ENCODE measurements at regions not wholly inside any gene's neighbourhood (a gene's known extent, or its start where the extent isn't known, plus 50 kb on each side); places are given as distances from the start of the nearest gene placed in this dataset.

GRCh38 chr18:49690312-49690711 lies 123.0 kb downstream of the ACAA2 start:
- Histone ChIP-seq H4K5ac (ENCODE audit: insufficient read length, low read depth, low read length) (no peak overlapping the region), H2BK5ac (ENCODE audit: insufficient read length, low read length) (no peak overlapping the region), H4K91ac (ENCODE audit: insufficient read length, low read depth, low read length) (no peak overlapping the region), H3T11ph (ENCODE audit: low read length) (no peak overlapping the region), H3K4ac (ENCODE audit: low read depth, low read length) (no peak overlapping the region), H3K18ac (ENCODE audit: insufficient read length, low read depth, low read length) (no peak overlapping the region), H3K4me1 (ENCODE audit: insufficient read depth, low read length) (no peaks in the 10 kb centered on the region), H3K9ac (ENCODE audit: extremely low read depth, insufficient read length, low read length) (no peak overlapping the region), H3K79me2 (ENCODE audit: insufficient read depth, low read length) (no peaks in the 10 kb centered on the region), H3K79me1 (ENCODE audit: insufficient read depth, low read depth, low read length, poor library complexity, severe bottlenecking) (no peaks in the 10 kb centered on the region), H4K20me1 (ENCODE audit: control insufficient read depth, insufficient read depth, insufficient read length) (no peaks in the 10 kb centered on the region), H2AFZ (ENCODE audit: low read length) (no peak overlapping the region), H3K23me2 (ENCODE audit: insufficient read length, low read depth, low read length, poor library complexity, severe bottlenecking) (no peaks in the 10 kb centered on the region), H3K9me3 (ENCODE audit: control insufficient read depth, low read depth, low read length) (no peaks in the 10 kb centered on the region), H3K27me3 (ENCODE audit: insufficient read depth, low read length) (no peaks in the 10 kb centered on the region), H3K14ac (ENCODE audit: insufficient read depth, low read length) (no peak overlapping the region), H2BK20ac (ENCODE audit: low read depth, low read length, poor library complexity, severe bottlenecking) (no peak overlapping the region), H3K23ac (ENCODE audit: insufficient read length, low read depth, low read length) (no peak overlapping the region), H3K4me2 (ENCODE audit: insufficient read depth, insufficient read length, low read length) (no peak overlapping the region), H3K27ac (ENCODE audit: insufficient read length, low read depth, low read length) (no peak overlapping the region), H2BK12ac (ENCODE audit: insufficient read length, low read depth, low read length) (no peak overlapping the region), H2BK120ac (ENCODE audit: low read depth, low read length, poor library complexity, severe bottlenecking) (no peak overlapping the region), H2BK15ac (ENCODE audit: low read depth, low read length) (no peak overlapping the region), H3K56ac (ENCODE audit: insufficient read length, low read depth, low read length) (no peak overlapping the region), H2AK5ac (ENCODE audit: insufficient read length, low read length) (no peak overlapping the region), H4K8ac (replicated peaks; ENCODE audit: insufficient read length, low read depth, low read length) (no peak overlapping the region)
- no CpG with 5 or more reads among the region's 3 CpGs for WGBS (ENCODE audit: extremely low coverage, insufficient read length, low lambda C conversion rate)
- Mint-ChIP-seq H3K36me3 (ENCODE audit: insufficient read depth in 1 of 3, low read depth in 3 of 3) (no peaks in the 10 kb centered on the region; a peak in 1 of 7 replicates), H3K27ac (no peak overlapping the region), H3K4me3 (no peak overlapping the region), H3K4me1 (no peaks in the 10 kb centered on the region), H3K27me3 (ENCODE audit: low read depth) (peaks cover 2% of the 10 kb centered on the region; the same call in 1 of the 2 replicates), H3K9me3 (no peaks in the 10 kb centered on the region; a peak in 2 of 5 replicates)
- no peak for TF ChIP-seq CTCF (conservative IDR thresholded peaks at IDR 0.05)
- no peak for DNase-seq
